UCSD-AML1 (cell line): ENCODE measurements at regions not wholly inside any gene's neighbourhood (a gene's known extent, or its start where the extent isn't known, plus 50 kb on each side); places are given as distances from the start of the nearest gene placed in this dataset.
A peak's percentile ranks its signal among the peaks of the same experiment; 100 is the strongest.
"Not testable (repeated sequence)": the region's sequence is repeated elsewhere in the genome, so short reads cannot be mapped to it uniquely, and the experiment has no call there.

Source experiments
- DNase-seq: peaks from one replicate; lab custom pipeline; 2025; ENCODE audit not compliant: unreplicated experiment; lab: John Stamatoyannopoulos, UW

DNA sequence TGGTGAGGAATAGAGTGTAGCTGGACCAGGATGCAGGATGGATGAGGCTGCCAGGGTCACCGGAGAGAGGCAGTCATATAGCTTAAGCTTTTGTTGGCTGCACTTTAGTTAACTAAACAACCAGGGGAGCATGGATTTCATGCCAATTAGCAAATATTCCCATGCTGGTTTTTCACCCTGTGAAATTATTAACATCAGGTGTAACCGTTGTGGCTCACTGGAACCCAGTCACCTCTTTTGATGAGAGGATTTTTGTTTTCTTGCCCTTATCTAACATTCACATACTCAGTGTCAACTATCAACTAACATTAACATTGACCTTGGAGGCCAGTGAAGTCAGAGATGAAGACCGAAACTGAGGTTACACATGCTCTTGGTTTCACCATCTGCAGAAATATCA is 97.2 kb upstream of the BASP1 start:
- DNase-seq, result no peak

DNA sequence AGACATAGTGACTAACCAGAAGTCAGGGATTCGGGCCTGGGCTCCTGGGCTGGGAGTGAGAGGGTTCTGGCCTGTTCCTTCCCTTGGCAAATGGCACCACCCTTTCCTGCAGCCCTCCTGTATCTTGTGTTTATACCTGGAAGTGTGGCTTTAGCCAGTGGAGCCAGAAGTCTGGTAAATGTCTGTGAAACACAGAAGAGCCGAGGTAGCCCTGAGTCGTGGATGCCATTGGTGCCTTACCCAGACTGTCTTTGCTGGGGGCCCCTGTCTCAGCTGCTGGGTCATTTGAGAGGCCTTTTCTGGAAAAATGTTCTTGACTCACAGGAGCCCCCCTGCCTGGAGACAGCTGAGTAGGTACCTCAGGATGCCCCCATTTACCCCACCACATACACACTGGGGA is 95.7 kb upstream of the BASP1 start:
- DNase-seq, result no peak

GRCh38 chr5:17123010-17123409 is 94.4 kb upstream of the BASP1 start:
- no peak for DNase-seq

DNA sequence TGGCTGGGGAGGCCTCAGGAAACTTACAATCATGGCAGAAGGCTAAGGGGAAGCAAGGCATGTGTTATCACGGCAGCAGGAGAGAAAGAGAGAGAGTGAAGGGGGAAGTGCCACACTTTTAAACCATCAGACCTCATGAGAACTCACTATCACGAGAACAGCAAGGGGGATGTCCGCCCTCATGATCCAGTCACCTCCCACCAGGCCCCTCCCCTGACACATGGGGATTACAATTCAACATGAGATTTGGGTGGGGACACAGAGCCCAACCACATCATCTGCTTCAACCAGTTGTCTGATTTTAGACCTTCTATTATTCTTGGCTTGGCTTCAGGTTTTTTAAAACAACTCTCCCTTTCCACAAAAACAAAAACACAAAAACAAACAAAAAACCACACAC is 93.7 kb upstream of the BASP1 start:
- not testable (repeated sequence) for DNase-seq

- DNase-seq, result no peak
Observed at GRCh38 chr5:17127743-17128231, 89.6 kb upstream of the BASP1 start.

GRCh38 chr5:17129093-17129849 is 88.2 kb upstream of the BASP1 start:
- DNase-seq, result no peak

- DNase-seq, result peak; percentile 41
Observed at GRCh38 chr5:17130302-17130701, 87.1 kb upstream of the BASP1 start.

DNA sequence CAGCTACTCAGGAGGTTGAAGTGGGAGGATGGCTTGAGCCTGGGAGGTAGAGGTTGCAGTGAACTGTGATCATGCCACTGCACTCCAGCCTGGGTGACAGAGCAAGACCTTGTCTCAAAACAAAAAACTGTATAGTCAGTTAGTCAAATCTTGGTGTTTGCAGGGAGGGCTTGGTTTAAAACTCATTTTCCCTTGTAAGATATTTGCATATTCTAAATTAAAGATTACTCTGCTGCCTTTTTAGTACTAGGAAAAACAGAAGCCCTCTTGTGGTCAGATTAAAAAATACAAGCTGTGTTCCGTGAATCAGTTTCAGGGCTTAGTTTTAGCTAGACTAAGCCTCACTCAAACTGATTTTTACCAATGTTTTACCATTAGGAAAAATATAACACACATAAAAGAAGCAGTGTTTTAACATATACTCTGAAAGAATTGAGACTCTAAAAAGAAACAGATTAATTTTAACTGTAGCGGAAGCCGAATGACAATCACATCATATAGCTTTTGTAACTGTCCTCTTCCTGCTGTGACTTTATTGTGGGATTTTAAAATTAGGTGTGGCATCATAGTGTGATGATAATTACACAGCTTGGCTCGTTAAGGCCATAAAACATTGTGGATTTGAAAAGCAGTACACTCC is 84.9 kb upstream of the BASP1 start:
- no peak for DNase-seq

DNA sequence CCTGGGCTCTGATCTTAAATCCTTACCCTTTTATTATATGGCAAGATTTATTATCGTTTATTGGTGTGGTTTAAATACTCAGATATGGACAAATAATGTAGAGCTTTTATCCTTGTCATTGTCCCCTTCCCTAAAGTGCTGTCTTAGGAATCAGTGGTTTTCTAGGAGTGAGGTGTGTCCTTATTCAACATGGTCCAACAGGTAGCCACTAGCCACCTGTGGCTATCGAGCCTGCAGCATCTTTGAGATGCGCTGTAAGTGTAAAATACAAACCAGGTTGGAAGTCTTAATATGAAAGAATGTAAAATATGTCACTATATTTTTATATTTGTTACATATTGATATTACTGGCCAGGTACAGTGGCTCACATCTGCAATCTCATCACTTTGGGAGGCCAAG is 82.4 kb upstream of the BASP1 start:
- no peak for DNase-seq

- no peak for DNase-seq
Observed at GRCh38 chr5:17143335-17143734, 74.1 kb upstream of the BASP1 start.

DNA sequence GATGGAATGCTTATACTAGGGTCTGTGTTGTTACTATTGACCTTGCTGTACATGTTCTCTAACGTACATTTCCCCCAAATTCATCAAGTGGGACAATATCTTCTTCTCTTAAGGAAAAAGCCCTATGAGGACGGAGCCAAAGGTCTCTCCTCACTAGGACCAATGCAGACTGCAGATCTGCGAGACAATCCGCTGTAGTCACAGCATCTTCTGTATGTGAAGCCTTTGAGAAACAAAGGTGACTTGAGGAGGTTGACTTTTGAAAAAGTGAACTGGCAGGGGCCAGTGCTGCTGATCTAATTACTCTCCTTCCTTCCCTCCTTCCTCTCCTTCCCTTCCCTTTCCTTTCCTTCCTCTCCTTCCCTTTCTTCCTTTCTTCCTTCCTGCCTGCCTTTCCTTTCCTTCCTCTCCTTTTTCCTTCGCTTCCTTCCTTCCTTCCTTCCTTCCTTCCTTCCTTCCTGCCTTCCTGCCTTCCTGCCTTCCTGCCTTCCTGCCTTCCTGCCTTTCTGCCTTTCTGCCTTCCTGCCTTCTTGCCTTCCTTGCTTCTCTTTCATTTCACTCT is 71.1 kb upstream of the BASP1 start:
- DNase-seq, result no peak

GRCh38 chr5:17147170-17147569 is 70.3 kb upstream of the BASP1 start:
- DNase-seq, result no peak

DNA sequence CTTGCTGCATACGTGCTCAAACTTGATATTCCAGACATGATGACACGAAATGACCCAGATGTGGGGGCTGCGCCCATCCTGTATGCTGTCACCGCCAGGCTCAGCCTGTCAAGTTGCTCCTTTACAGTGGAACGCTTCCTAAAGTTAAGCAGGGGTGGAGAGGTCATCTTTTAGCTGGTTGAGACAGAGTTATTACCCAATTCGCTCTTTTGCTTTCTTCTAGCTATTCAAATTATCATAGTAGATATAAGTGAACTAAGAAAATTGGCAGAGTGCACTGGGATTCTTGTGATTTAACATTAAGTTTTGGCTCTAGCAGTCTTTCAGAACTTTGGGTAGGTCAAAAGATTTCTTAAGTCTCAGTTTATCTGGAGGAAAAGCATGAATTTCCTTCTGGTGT is 69.8 kb upstream of the BASP1 start:
- DNase-seq, result no peak

- DNase-seq, result no peak
Observed at GRCh38 chr5:17148481-17148880, 69.0 kb upstream of the BASP1 start.

DNA sequence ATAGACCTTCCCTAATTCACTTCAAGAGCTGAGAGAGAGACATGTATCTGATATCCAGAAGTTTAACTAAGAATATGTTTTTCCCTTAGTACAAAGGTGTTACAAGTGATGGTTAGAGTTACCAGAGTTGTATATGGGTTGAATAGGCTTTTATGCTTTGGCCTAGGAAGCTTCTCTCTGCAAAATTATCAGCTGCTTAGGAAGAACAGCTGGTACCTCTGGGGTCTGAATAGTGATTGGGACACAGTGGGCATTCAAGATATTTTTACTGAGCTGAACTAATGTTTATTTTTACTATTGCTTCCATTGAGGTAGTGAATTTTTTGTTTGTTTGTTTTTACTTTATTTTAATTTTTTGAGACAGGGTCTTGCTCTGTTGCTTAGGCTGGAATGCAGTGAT is 67.6 kb upstream of the BASP1 start:
- no peak for DNase-seq

DNA sequence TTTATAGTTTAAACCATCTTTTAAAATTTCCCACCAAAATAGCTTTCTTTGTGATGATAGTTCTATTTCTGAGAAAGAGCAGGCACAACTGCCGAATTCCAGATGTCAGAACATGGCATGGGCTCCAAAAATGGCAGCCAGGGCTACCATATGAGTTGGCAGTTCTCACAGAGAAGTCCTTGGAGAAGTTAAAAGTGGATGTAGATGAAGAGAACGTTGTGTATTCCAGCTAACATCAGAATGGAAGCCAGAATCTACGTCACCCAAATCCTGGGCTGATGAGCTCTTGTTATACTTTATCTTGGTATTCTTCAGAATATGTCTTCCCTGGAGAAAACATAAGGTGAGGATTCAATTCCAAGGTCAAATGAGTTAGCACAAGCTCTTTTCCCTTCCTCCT is 66.9 kb upstream of the BASP1 start:
- no peak for DNase-seq

- DNase-seq, result no peak
Observed at GRCh38 chr5:17151686-17152085, 65.7 kb upstream of the BASP1 start.

GRCh38 chr5:17154211-17154996 is 63.0 kb upstream of the BASP1 start:
- DNase-seq, result no peak

- DNase-seq, result no peak
Observed at GRCh38 chr5:17156463-17156862, 61.0 kb upstream of the BASP1 start.

DNA sequence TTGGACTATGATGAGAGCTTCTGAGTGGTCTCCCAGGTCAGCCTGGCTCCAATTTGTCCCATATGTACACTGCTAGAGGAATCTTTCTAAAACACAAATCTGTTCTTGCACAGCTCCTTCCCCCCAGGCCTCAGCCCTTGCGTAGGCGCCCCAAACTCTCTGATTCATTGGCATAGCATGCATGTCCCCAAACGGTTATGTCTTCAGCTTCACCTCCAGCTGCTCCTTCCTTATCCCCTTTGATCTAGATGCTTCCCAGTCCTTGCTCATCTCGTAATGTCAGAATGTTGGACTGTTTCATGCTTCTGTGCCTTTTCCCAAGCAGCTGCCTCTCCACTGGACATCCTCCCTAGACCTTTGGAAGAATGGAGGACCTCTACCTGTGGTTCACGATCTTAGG is 60.1 kb upstream of the BASP1 start:
- DNase-seq, result no peak

- no peak for DNase-seq
Observed at GRCh38 chr5:17157916-17158529, 59.4 kb upstream of the BASP1 start.
